DOHH2 (cell line): ENCODE measurements at regions not wholly inside any gene's neighbourhood (a gene's known extent, or its start where the extent isn't known, plus 50 kb on each side); places are given as distances from the start of the nearest gene placed in this dataset.

Experiments used
- CTCF ChIP-seq: fragments of 200-600 bp; sonication (generic); IDR thresholded peaks from one replicate; pipeline ENCODE4 v1.5.1; 2014; ENCODE audit warnings: antibody characterized with exemption, mild to moderate bottlenecking, low read depth, low read length; ENCODE audit not compliant: poor library complexity, severe bottlenecking
- EZH2phosphoT487 ChIP-seq: fragments of 200-600 bp; sonication (generic); IDR thresholded peaks from 2 replicates; pipeline ENCODE4 v1.6.1; 2017; ENCODE audit warnings: borderline replicate concordance, mild to moderate bottlenecking, antibody characterized with exemption, low read length, moderate library complexity, mixed read lengths

GRCh38 chr5:103347716-103348423, 89.3 kb downstream of the MACIR start:
- TF ChIP-seq EZH2phosphoT487 = no peak
- TF ChIP-seq CTCF = no peak
